H1 (cell line): ENCODE measurements at regions not wholly inside any gene's neighbourhood (a gene's known extent, or its start where the extent isn't known, plus 50 kb on each side); places are given as distances from the start of the nearest gene placed in this dataset.

Experiments
- CTCF ChIA-PET: fragments of 300-600 bp; sonication (Branson Sonifier 250); formaldehyde crosslinking; loops from one replicate; lab custom pipeline; 2021; ENCODE audit not compliant: partially characterized antibody; lab: Charles Lee
- POLR2A ChIA-PET: fragments of 300-600 bp; sonication (Branson Sonifier 250); formaldehyde crosslinking; loops from one replicate; lab custom pipeline; 2021; ENCODE audit warnings: inconsistent platforms; ENCODE audit not compliant: partially characterized antibody; lab: Charles Lee
- DNase-seq, 2 experiments: peaks; one replicate each; pipeline versions ENCODE4 v3.0.0 to v3.0.0-alpha.2; 2010 to 2022; ENCODE audit warnings: low spot score in 2 of 2, low read depth in 1 of 2, mixed read lengths in 1 of 2
- FAIRE-seq: peaks from 2 replicates; lab custom pipeline; 2011; peaks lifted over from hg19 to GRCh38; lab: Jason Lieb, UNC
- H2AFZ ChIP-seq: 2 replicates; pipeline ENCODE4 v1.8.1; 2012; ENCODE audit warnings: low read length, inconsistent platforms
- H2AK5ac ChIP-seq: 2 replicates; pipeline ENCODE4 v1.6.1; 2013; ENCODE audit warnings: low read depth, low read length
- H2BK120ac ChIP-seq: replicated peaks from 2 replicates; pipeline ENCODE3; 2013; ENCODE audit warnings: low read depth, low read length, inconsistent platforms
- H2BK12ac ChIP-seq: 2 replicates; pipeline ENCODE4 v1.6.1; 2013; ENCODE audit warnings: low read depth, low read length
- H2BK15ac ChIP-seq: 2 replicates; pipeline ENCODE4 v1.6.1; 2013; ENCODE audit warnings: low read length
- H2BK20ac ChIP-seq: 2 replicates; pipeline ENCODE4 v1.6.1; 2013; ENCODE audit warnings: low read length
- H2BK5ac ChIP-seq: 2 replicates; pipeline ENCODE4 v1.6.1; 2013; ENCODE audit warnings: low read depth, low read length
- H3K14ac ChIP-seq: 2 replicates; pipeline ENCODE4 v1.6.1; 2013; ENCODE audit warnings: inconsistent platforms; ENCODE audit not compliant: insufficient read length
- H3K18ac ChIP-seq: 2 replicates; pipeline ENCODE4 v1.6.1; 2013; ENCODE audit warnings: low read length; ENCODE audit errors: extremely low read depth
- H3K23ac ChIP-seq: 2 replicates; pipeline ENCODE4 v1.6.1; 2013; ENCODE audit warnings: inconsistent platforms; ENCODE audit not compliant: insufficient read length
- H3K23me2 ChIP-seq: 2 replicates; pipeline ENCODE4 v1.6.1; 2013; ENCODE audit warnings: low read depth, low read length
- H3K27ac ChIP-seq: 2 replicates; pipeline ENCODE4 v1.6.1; 2011; ENCODE audit warnings: low read depth, low read length, inconsistent platforms
- H3K27me3 ChIP-seq, 4 experiments: replicated peaks in 1 of 4; 1 replicate in 1 of 4; 2 replicates in 3 of 4; pipeline versions ENCODE4 v1.6.1 to v1.8.1; 2011 to 2013; ENCODE audit warnings: low read length in 3 of 4, mild to moderate bottlenecking in 3 of 4, inconsistent platforms in 2 of 4, mixed read lengths in 2 of 4, moderate library complexity in 1 of 4; ENCODE audit not compliant: control insufficient read depth in 3 of 4, insufficient read depth in 3 of 4; ENCODE audit errors: extremely low read depth in 1 of 4
- H3K36me3 ChIP-seq, 4 experiments: 2 replicates each; pipeline versions ENCODE4 v1.6.1 to v1.8.1; 2011 to 2013; ENCODE audit warnings: mild to moderate bottlenecking in 4 of 4, low read length in 3 of 4, moderate library complexity in 2 of 4, control low read depth in 1 of 4, inconsistent platforms in 1 of 4; ENCODE audit not compliant: insufficient read depth in 4 of 4, control insufficient read depth in 2 of 4
- H3K4ac ChIP-seq: replicated peaks from 2 replicates; pipeline ENCODE3; 2013; ENCODE audit warnings: low read length, low read depth, mixed read lengths, inconsistent platforms; ENCODE audit not compliant: insufficient read length
- H3K4me1 ChIP-seq, 4 experiments: replicated peaks in 1 of 4; 1 replicate in 1 of 4; 2 replicates in 3 of 4; pipeline versions ENCODE4 v1.6.1 to v1.8.1; 2011 to 2013; ENCODE audit warnings: low read length in 3 of 4, inconsistent platforms in 2 of 4, mixed read lengths in 1 of 4; ENCODE audit not compliant: insufficient read depth in 4 of 4, control insufficient read depth in 3 of 4
- H3K4me2 ChIP-seq, 2 experiments: 2 replicates each; pipeline versions ENCODE4 v1.6.1 to v1.8.1; 2011 to 2013; ENCODE audit warnings: low read depth in 2 of 2, low read length in 2 of 2, control low read depth in 1 of 2, inconsistent platforms in 1 of 2, mild to moderate bottlenecking in 1 of 2; ENCODE audit not compliant: insufficient read depth in 1 of 2
- H3K4me3 ChIP-seq, 4 experiments: fragments of 200-600, 300-600 bp in 1 of 4; sonication (generic), shearing (Covaris generic), sonication (Bioruptor Twin) in 1 of 4; 2 replicates each; pipeline versions ENCODE4 v1.5.1 to v1.8.1; 2011 to 2016; ENCODE audit warnings: low read length in 4 of 4, low read depth in 3 of 4, control low read depth in 2 of 4, inconsistent platforms in 2 of 4, mild to moderate bottlenecking in 2 of 4, mixed read lengths in 1 of 4, moderate library complexity in 1 of 4; ENCODE audit not compliant: insufficient read depth in 2 of 4; ENCODE audit errors: extremely low read depth in 1 of 4
- H3K56ac ChIP-seq: replicated peaks from 2 replicates; pipeline ENCODE3; 2013; ENCODE audit warnings: low read depth, mild to moderate bottlenecking, mixed read lengths, low read length, inconsistent platforms; ENCODE audit not compliant: insufficient read length
- H3K79me1 ChIP-seq: 2 replicates; pipeline ENCODE4 v1.6.1; 2013; ENCODE audit warnings: low read depth, low read length, control low read depth
- H3K79me2 ChIP-seq, 2 experiments: 2 replicates each; pipeline versions ENCODE4 v1.6.1 to v1.8.1; 2012 to 2013; ENCODE audit warnings: low read length in 2 of 2, mild to moderate bottlenecking in 2 of 2, inconsistent platforms in 1 of 2; ENCODE audit not compliant: insufficient read depth in 2 of 2, control insufficient read depth in 1 of 2
- H3K9ac ChIP-seq, 4 experiments: replicated peaks in 1 of 4; 1 replicate in 1 of 4; 2 replicates in 3 of 4; pipeline versions ENCODE4 v1.6.1 to v1.8.1; 2011 to 2013; ENCODE audit warnings: low read depth in 3 of 4, low read length in 3 of 4, control low read depth in 2 of 4, mild to moderate bottlenecking in 2 of 4, moderate library complexity in 2 of 4, inconsistent platforms in 1 of 4; ENCODE audit errors: extremely low read depth in 1 of 4
- H3K9me3 ChIP-seq, 2 experiments: 2 replicates each; pipeline versions ENCODE4 v1.6.1 to v1.8.1; 2012 to 2013; ENCODE audit warnings: mild to moderate bottlenecking in 2 of 2, moderate library complexity in 2 of 2, control low read depth in 1 of 2, inconsistent platforms in 1 of 2, low read depth in 1 of 2, low read length in 1 of 2, mixed read lengths in 1 of 2; ENCODE audit not compliant: insufficient read depth in 2 of 2
- H4K20me1 ChIP-seq, 2 experiments: replicated peaks in 1 of 2; 2 replicates each; pipeline versions ENCODE3 to v1.8.1; 2011 to 2013; ENCODE audit warnings: inconsistent platforms in 2 of 2, low read length in 2 of 2, mild to moderate bottlenecking in 1 of 2; ENCODE audit not compliant: insufficient read depth in 2 of 2, control insufficient read depth in 1 of 2
- H4K5ac ChIP-seq: 2 replicates; pipeline ENCODE4 v1.6.1; 2013; ENCODE audit warnings: low read length, low read depth, mixed read lengths, inconsistent platforms; ENCODE audit not compliant: insufficient read length
- H4K8ac ChIP-seq: 2 replicates; pipeline ENCODE4 v1.8.0; 2013; ENCODE audit warnings: mild to moderate bottlenecking, moderate library complexity, low read length, inconsistent platforms; ENCODE audit not compliant: insufficient read depth; ENCODE audit errors: extremely low read depth
- H4K91ac ChIP-seq: replicated peaks from 2 replicates; pipeline ENCODE3; 2013; ENCODE audit warnings: low read length, mixed read lengths, inconsistent platforms; ENCODE audit not compliant: insufficient read length
- CTBP2 ChIP-seq: IDR thresholded peaks from 2 replicates; pipeline ENCODE4 v1.7.0; 2011; ENCODE audit warnings: borderline replicate concordance, mild to moderate bottlenecking, moderate library complexity, mixed read lengths, low read length; ENCODE audit not compliant: insufficient read depth, insufficient read length
- EGR1 ChIP-seq: IDR thresholded peaks from 2 replicates; pipeline ENCODE4 v1.6.1; 2011; ENCODE audit warnings: low read depth, low read length, borderline replicate concordance
- HDAC2 ChIP-seq, 2 experiments: fragments of 300-600 bp in 1 of 2; sonication (generic) in 1 of 2; IDR thresholded peaks; 2 replicates each; pipeline ENCODE4 v1.6.1; 2011 to 2012; ENCODE audit warnings: low read depth in 2 of 2, low read length in 2 of 2, mild to moderate bottlenecking in 2 of 2, moderate library complexity in 2 of 2, borderline replicate concordance in 1 of 2, inconsistent platforms in 1 of 2
- HDAC6 ChIP-seq: IDR thresholded peaks from one replicate; pipeline ENCODE4 v1.7.1; 2012; ENCODE audit warnings: low read depth, mild to moderate bottlenecking, inconsistent platforms, low read length, moderate library complexity
- WGBS, 2 experiments: shearing (Covaris generic) in 1 of 2; methylation state at CpG; one replicate each; pipeline versions ENCODE4 v1.1.6 to v1.1.7; 2013 to 2015; ENCODE audit warnings: low lambda C conversion rate in 2 of 2, mixed read lengths in 2 of 2, inconsistent platforms in 1 of 2, low coverage in 1 of 2, missing lambda C conversion rate in 1 of 2; ENCODE audit not compliant: insufficient replicate concordance in 2 of 2, insufficient coverage in 1 of 2, insufficient read length in 1 of 2; ENCODE audit errors: extremely low coverage in 1 of 2, missing lambda C conversion rate in 1 of 2; 5-methylcytosine and 5-hydroxymethylcytosine counted together

GRCh38 chr1:238107322-238107721 lies 216.6 kb upstream of the ZP4 start:
- FAIRE-seq = no peak
- 82% methylated on average over 1 of the region's 1 CpG; no CpG with 5 or more reads in 1 of the 2 experiments for WGBS, 2 experiments
- H2BK5ac ChIP-seq = no peak overlapping the region
- TF ChIP-seq CTBP2 = no peak
- no peak for TF ChIP-seq HDAC2 (IDR thresholded peaks at IDR 0.05; ENCODE audit: borderline replicate concordance in 1 of 2, low read depth in 2 of 2, low read length in 2 of 2)
- TF ChIP-seq HDAC6 = no peak
- no peak for TF ChIP-seq EGR1

More at GRCh38 chr1:238107322-238107721, 216.6 kb upstream of the ZP4 start:
- H3K79me2 ChIP-seq = no peaks in the 10 kb centered on the region
- no peak overlapping the region for H3K23ac ChIP-seq
- no peak overlapping the region for H3K18ac ChIP-seq
- no peak overlapping the region for H2BK12ac ChIP-seq
- H3K4me2 ChIP-seq = no peak overlapping the region
- ChIA-PET CTCF (no interaction called here), POLR2A (no interaction called here)
- H3K4me1 ChIP-seq = peaks cover 0 to 4% (median 0%) of the 10 kb centered on the region in 4 experiments; a peak in 1 of 7 replicates
- no peak overlapping the region for H2BK15ac ChIP-seq
- no peak overlapping the region for H3K9ac ChIP-seq
- H4K91ac ChIP-seq = no peak overlapping the region
- no peak overlapping the region for H2AK5ac ChIP-seq
- no peaks in the 10 kb centered on the region for H3K79me1 ChIP-seq
- H3K56ac ChIP-seq = no peak overlapping the region
- H4K8ac ChIP-seq = no peak overlapping the region
- H3K36me3 ChIP-seq = no peaks in the 10 kb centered on the region
- H3K23me2 ChIP-seq = no peaks in the 10 kb centered on the region
- no peak overlapping the region for H2AFZ ChIP-seq
- no peak overlapping the region for H2BK20ac ChIP-seq
- H4K5ac ChIP-seq = no peak overlapping the region
- no peaks in the 10 kb centered on the region for H3K27me3 ChIP-seq
- H3K27ac ChIP-seq = no peak overlapping the region
- no peak overlapping the region for H3K14ac ChIP-seq
- no peaks in the 10 kb centered on the region; a peak in 1 of 4 replicates for H3K9me3 ChIP-seq
- DNase-seq = no peak
- no peaks in the 10 kb centered on the region for H4K20me1 ChIP-seq
- H3K4me3 ChIP-seq = no peak overlapping the region
- no peak overlapping the region for H2BK120ac ChIP-seq
- no peak overlapping the region for H3K4ac ChIP-seq
